ENCODE measurements at regions not wholly inside any gene's neighbourhood (a gene's known extent, or its start where the extent isn't known, plus 50 kb on each side); places are given as distances from the start of the nearest gene placed in this dataset.

DNA sequence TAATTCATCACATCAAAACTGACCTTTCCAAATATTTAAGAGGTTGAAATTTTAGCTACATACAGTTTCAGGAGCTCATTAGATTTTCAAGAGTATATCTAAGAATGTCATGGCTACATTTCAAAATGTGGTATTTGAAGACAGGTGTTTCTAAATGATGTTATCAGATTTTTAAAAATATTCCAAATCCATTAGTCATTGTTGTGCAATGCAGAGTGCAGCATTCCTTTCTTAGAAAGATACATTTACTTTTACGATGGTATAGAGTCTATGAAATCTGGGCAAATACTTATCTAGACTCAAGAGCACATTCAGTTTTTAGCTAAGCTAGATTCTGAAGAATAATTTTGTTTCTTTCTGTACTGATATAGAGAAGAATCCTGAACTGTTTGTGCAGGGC, 230.3 kb downstream of the CHRM3 start:
- no peak for TF ChIP-seq EZH2 (IDR thresholded peaks at IDR 0.05; ENCODE audit: low read length)
- no peak for TF ChIP-seq CTCF (optimal IDR thresholded peaks at IDR 0.05 in 1 of 3, IDR thresholded peaks at IDR 0.05 in 1 of 3, conservative IDR thresholded peaks at IDR 0.05 in 1 of 3; ENCODE audit: extremely low read depth in 1 of 3, insufficient read depth in 2 of 3, low read length in 3 of 3)

All from keratinocyte (primary cell).